HT1080 (cell line): ENCODE measurements at regions not wholly inside any gene's neighbourhood (a gene's known extent, or its start where the extent isn't known, plus 50 kb on each side); places are given as distances from the start of the nearest gene placed in this dataset.
"Not testable (repeated sequence)": the region's sequence is repeated elsewhere in the genome, so short reads cannot be mapped to it uniquely, and the experiment has no call there.

Experiments
- DNase-seq: peaks from one replicate; pipeline ENCODE4 v3.0.0-alpha.2; 2015; ENCODE audit warnings: low read depth

GRCh38 chr9:26504057-26504456 is 388.5 kb downstream of the CAAP1 start:
- no peak for DNase-seq

GRCh38 chr9:26502311-26502710 is 390.3 kb downstream of the CAAP1 start:
- DNase-seq: no peak

GRCh38 chr9:26500471-26500870 is 392.1 kb downstream of the CAAP1 start:
- no peak for DNase-seq

GRCh38 chr9:26492608-26493521 is 399.7 kb downstream of the CAAP1 start:
- DNase-seq: not testable (repeated sequence)

GRCh38 chr9:26491922-26492607 is 400.5 kb downstream of the CAAP1 start:
- DNase-seq: not testable (repeated sequence)

- DNase-seq: no peak
Measured at GRCh38 chr9:26483991-26484390, 408.6 kb downstream of the CAAP1 start.

GRCh38 chr9:26477963-26478362 is 414.6 kb downstream of the CAAP1 start:
- no peak for DNase-seq

GRCh38 chr9:26471261-26471660 is 421.3 kb downstream of the CAAP1 start:
- DNase-seq: no peak

GRCh38 chr9:26470284-26470683 is 422.3 kb downstream of the CAAP1 start:
- DNase-seq: no peak

- DNase-seq: no peak
Measured at GRCh38 chr9:26463837-26464236, 428.8 kb downstream of the CAAP1 start.

- DNase-seq: no peak
Measured at GRCh38 chr9:26462751-26463150, 429.9 kb downstream of the CAAP1 start.

- DNase-seq: peak; percentile 7
Measured at GRCh38 chr9:26462213-26462612, 430.4 kb downstream of the CAAP1 start.

- DNase-seq: no peak
Measured at GRCh38 chr9:26460624-26461023, 432.0 kb downstream of the CAAP1 start.

GRCh38 chr9:26459959-26460358 is 432.6 kb downstream of the CAAP1 start:
- DNase-seq: no peak

- DNase-seq: no peak
Measured at GRCh38 chr9:26458054-26458453, 434.5 kb downstream of the CAAP1 start.

- DNase-seq: no peak
Measured at GRCh38 chr9:26457151-26457550, 435.5 kb downstream of the CAAP1 start.

- DNase-seq: no peak
Measured at GRCh38 chr9:26439061-26439624, 453.5 kb downstream of the CAAP1 start.

GRCh38 chr9:26437056-26437711 is 455.4 kb downstream of the CAAP1 start:
- DNase-seq: no peak

GRCh38 chr9:26426551-26427131 is 466.0 kb downstream of the CAAP1 start:
- no peak for DNase-seq

- no peak for DNase-seq
Measured at GRCh38 chr9:26418480-26418879, 474.1 kb downstream of the CAAP1 start.

GRCh38 chr9:26415528-26415927 is 477.1 kb downstream of the CAAP1 start:
- DNase-seq: no peak
